ENCODE measurements at regions not wholly inside any gene's neighbourhood (a gene's known extent, or its start where the extent isn't known, plus 50 kb on each side); places are given as distances from the start of the nearest gene placed in this dataset.

DNA sequence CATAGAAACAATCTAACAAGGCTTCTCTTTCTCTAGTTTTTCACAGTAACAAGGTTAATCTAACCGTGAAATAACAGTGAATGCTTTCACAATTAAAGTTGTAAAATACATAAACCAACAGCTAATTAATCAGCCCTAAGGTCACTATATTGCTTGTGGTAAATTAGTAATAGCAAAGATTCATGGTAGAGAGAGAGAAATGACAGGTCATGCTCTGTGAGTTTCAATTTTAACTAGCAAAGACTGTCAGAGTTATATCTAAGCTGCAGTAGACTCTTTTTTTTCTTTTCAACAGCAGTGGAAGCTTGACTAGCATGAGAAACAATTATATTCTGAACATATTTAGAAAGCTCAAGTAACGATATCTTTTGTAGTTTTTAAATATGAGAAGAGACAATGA is 1068.0 kb downstream of the MAT2B start:
- DNase-seq (ENCODE audit: low read depth, low spot score) (no peak), FAIRE-seq (no peak)
- POLR2A ChIA-PET = no interaction called here
- Histone ChIP-seq H3K4me2 (ENCODE audit: insufficient read depth, low read length) (no peak overlapping the region), H3K4me1 (ENCODE audit: control insufficient read depth, extremely low read depth, insufficient read depth, low read length) (no peaks in the 10 kb centered on the region), H3K4me3 (replicated peaks in 1 of 3; ENCODE audit: insufficient read depth in 1 of 3, low read depth in 1 of 3, low read length in 3 of 3) (no peak overlapping the region), H2AFZ (ENCODE audit: low read depth, low read length) (no peak overlapping the region), H3K9me3 (replicated peaks; ENCODE audit: control insufficient read depth, insufficient read depth, low read length) (no peaks in the 10 kb centered on the region), H3K79me2 (ENCODE audit: control insufficient read depth, insufficient read depth, low read length) (no peaks in the 10 kb centered on the region), H3K27ac (ENCODE audit: insufficient read depth, low read depth, low read length) (no peak overlapping the region), H3K27me3 (ENCODE audit: control insufficient read depth in 2 of 2, insufficient read depth in 2 of 2, low read length in 2 of 2) (no peaks in the 10 kb centered on the region), H3K9ac (replicated peaks; ENCODE audit: extremely low read depth, insufficient read depth, low read length) (no peak overlapping the region), H3K9me1 (replicated peaks; ENCODE audit: control insufficient read depth, extremely low read depth, insufficient read depth, low read length) (no peaks in the 10 kb centered on the region), H3K36me3 (ENCODE audit: control insufficient read depth in 2 of 2, extremely low read depth in 1 of 2, insufficient read depth in 2 of 2, low read length in 2 of 2) (no peaks in the 10 kb centered on the region), H4K20me1 (replicated peaks; ENCODE audit: control insufficient read depth, extremely low read depth, insufficient read depth, low read length) (no peaks in the 10 kb centered on the region)
- CTCF ChIA-PET = no interaction called here
- intact Hi-C loops (cut with micrococcal nuclease) = no loop called here
- no TSS peak for BruUV-seq (replicated peaks)
- dilution Hi-C loops (cut with MboI; ENCODE audit: extremely low pct_ligation_motif_present, low sequenced_read_pairs) = no loop called here
- no peak for TF ChIP-seq EZH2 (IDR thresholded peaks at IDR 0.05; ENCODE audit: borderline replicate concordance, low read depth, low read length, severe bottlenecking)

DNA sequence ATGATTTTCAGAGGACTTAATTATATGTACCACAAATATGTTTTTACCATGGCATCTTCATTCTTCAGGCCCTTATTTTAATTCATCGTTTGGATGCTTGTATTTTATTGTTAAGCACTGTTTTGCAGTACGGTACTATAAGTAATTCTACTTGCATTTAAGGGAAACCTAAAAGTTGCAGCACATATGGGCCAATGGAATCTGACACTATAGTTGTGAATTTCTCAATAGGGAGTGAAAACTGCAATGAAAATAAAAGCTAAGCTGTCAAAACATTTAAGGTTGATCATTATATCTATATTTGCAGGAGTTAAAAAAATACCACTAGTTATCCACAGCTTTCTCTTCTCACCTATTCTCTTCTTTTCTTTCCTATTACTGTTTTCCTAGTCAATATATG is 1071.8 kb downstream of the MAT2B start:
- dilution Hi-C loops (cut with MboI; ENCODE audit: extremely low pct_ligation_motif_present, low sequenced_read_pairs) = no loop called here
- H3K4me2 ChIP-seq (ENCODE audit: insufficient read depth, low read length) = no peak overlapping the region

More for the DNA sequence above, 1071.8 kb downstream of the MAT2B start:
- Histone ChIP-seq H2AFZ (ENCODE audit: low read depth, low read length) (no peak overlapping the region), H3K9me1 (replicated peaks; ENCODE audit: control insufficient read depth, extremely low read depth, insufficient read depth, low read length) (no peaks in the 10 kb centered on the region), H3K4me3 (replicated peaks in 1 of 3; ENCODE audit: insufficient read depth in 1 of 3, low read depth in 1 of 3, low read length in 3 of 3) (no peak overlapping the region), H3K27ac (ENCODE audit: insufficient read depth, low read depth, low read length) (no peak overlapping the region), H3K36me3 (ENCODE audit: control insufficient read depth in 2 of 2, extremely low read depth in 1 of 2, insufficient read depth in 2 of 2, low read length in 2 of 2) (no peaks in the 10 kb centered on the region), H3K9me3 (replicated peaks; ENCODE audit: control insufficient read depth, insufficient read depth, low read length) (no peaks in the 10 kb centered on the region), H3K79me2 (ENCODE audit: control insufficient read depth, insufficient read depth, low read length) (no peaks in the 10 kb centered on the region), H3K9ac (replicated peaks; ENCODE audit: extremely low read depth, insufficient read depth, low read length) (no peak overlapping the region), H3K27me3 (ENCODE audit: control insufficient read depth in 2 of 2, insufficient read depth in 2 of 2, low read length in 2 of 2) (no peaks in the 10 kb centered on the region), H3K4me1 (ENCODE audit: control insufficient read depth, extremely low read depth, insufficient read depth, low read length) (no peaks in the 10 kb centered on the region), H4K20me1 (replicated peaks; ENCODE audit: control insufficient read depth, extremely low read depth, insufficient read depth, low read length) (no peaks in the 10 kb centered on the region)
- DNase-seq (ENCODE audit: low read depth, low spot score) (no peak), FAIRE-seq (no peak)
- intact Hi-C loops (cut with micrococcal nuclease) = no loop called here
- ChIA-PET POLR2A (no interaction called here), CTCF (no interaction called here)
- BruUV-seq (replicated peaks) = no TSS peak
- TF ChIP-seq, protein P1, sequence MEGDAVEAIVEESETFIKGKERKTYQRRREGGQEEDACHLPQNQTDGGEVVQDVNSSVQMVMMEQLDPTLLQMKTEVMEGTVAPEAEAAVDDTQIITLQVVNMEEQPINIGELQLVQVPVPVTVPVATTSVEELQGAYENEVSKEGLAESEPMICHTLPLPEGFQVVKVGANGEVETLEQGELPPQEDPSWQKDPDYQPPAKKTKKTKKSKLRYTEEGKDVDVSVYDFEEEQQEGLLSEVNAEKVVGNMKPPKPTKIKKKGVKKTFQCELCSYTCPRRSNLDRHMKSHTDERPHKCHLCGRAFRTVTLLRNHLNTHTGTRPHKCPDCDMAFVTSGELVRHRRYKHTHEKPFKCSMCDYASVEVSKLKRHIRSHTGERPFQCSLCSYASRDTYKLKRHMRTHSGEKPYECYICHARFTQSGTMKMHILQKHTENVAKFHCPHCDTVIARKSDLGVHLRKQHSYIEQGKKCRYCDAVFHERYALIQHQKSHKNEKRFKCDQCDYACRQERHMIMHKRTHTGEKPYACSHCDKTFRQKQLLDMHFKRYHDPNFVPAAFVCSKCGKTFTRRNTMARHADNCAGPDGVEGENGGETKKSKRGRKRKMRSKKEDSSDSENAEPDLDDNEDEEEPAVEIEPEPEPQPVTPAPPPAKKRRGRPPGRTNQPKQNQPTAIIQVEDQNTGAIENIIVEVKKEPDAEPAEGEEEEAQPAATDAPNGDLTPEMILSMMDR (IDR thresholded peaks at IDR 0.05; ENCODE audit: extremely low read depth in 1 of 2, insufficient read depth in 1 of 2, low read depth in 1 of 2, low read length in 2 of 2) = no peak
- TF ChIP-seq JUN (IDR thresholded peaks at IDR 0.05; ENCODE audit: borderline replicate concordance, insufficient read depth, insufficient read length, low read depth) = no peak
- no peak for TF ChIP-seq POLR2A (IDR thresholded peaks at IDR 0.05; ENCODE audit: low read depth, low read length)
- TF ChIP-seq FOS (IDR thresholded peaks at IDR 0.05; ENCODE audit: borderline replicate concordance, insufficient read depth, low read length) = no peak
- no peak for TF ChIP-seq GATA2 (IDR thresholded peaks at IDR 0.05; ENCODE audit: insufficient read depth, insufficient read length, low read depth, low read length)
- no peak for TF ChIP-seq POLR2AphosphoS5 (IDR thresholded peaks at IDR 0.05; ENCODE audit: insufficient read depth, low read depth, low read length)
- TF ChIP-seq, protein P2, sequence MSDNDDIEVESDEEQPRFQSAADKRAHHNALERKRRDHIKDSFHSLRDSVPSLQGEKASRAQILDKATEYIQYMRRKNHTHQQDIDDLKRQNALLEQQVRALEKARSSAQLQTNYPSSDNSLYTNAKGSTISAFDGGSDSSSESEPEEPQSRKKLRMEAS (IDR thresholded peaks at IDR 0.05; ENCODE audit: insufficient read depth, insufficient read length) = no peak
- no peak for TF ChIP-seq EZH2 (IDR thresholded peaks at IDR 0.05; ENCODE audit: borderline replicate concordance, low read depth, low read length, severe bottlenecking)
- TF ChIP-seq MYC (IDR thresholded peaks at IDR 0.05; ENCODE audit: low read depth, low read length) = no peak

Data from endothelial cell of umbilical vein (primary cell).